ENCODE measurements at regions not wholly inside any gene's neighbourhood (a gene's known extent, or its start where the extent isn't known, plus 50 kb on each side); places are given as distances from the start of the nearest gene placed in this dataset.

DNA sequence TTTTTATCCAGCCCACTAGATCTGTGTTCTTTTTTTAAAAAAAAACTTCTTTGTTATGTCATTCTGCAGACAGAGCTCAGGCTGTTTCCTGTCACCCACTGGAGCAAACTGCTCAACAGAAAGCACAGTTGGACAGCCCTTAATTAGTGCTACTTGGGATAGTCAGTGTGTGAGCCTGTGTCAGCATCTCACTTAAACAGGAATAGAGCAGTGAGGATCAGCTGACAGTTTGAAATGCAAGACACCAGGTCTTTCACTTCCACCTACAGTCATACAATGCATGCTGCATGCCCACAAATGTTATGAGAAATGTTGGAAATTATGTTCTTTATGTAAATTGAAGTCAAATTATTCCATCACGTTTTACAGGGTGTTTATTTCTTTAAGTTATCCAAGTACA, 174.9 kb downstream of the NR4A2 start:
- H3K18ac ChIP-seq (ENCODE audit: low read depth, low read length): no peak overlapping the region
- no peaks in the 10 kb centered on the region for H3K79me1 ChIP-seq (ENCODE audit: low read depth in 1 of 2, low read length in 2 of 2)
- no peak for TF ChIP-seq MXI1 (IDR thresholded peaks at IDR 0.05; ENCODE audit: borderline replicate concordance, low read depth, low read length)
- TF ChIP-seq MAFK (IDR thresholded peaks at IDR 0.05; ENCODE audit: low read depth, low read length): no peak
- no peak for TF ChIP-seq CEBPB (IDR thresholded peaks at IDR 0.05; ENCODE audit: low read depth, low read length)
- TF ChIP-seq SMC3 (IDR thresholded peaks at IDR 0.05; ENCODE audit: low read depth, low read length): no peak
- TF ChIP-seq, protein P1, sequence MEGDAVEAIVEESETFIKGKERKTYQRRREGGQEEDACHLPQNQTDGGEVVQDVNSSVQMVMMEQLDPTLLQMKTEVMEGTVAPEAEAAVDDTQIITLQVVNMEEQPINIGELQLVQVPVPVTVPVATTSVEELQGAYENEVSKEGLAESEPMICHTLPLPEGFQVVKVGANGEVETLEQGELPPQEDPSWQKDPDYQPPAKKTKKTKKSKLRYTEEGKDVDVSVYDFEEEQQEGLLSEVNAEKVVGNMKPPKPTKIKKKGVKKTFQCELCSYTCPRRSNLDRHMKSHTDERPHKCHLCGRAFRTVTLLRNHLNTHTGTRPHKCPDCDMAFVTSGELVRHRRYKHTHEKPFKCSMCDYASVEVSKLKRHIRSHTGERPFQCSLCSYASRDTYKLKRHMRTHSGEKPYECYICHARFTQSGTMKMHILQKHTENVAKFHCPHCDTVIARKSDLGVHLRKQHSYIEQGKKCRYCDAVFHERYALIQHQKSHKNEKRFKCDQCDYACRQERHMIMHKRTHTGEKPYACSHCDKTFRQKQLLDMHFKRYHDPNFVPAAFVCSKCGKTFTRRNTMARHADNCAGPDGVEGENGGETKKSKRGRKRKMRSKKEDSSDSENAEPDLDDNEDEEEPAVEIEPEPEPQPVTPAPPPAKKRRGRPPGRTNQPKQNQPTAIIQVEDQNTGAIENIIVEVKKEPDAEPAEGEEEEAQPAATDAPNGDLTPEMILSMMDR (conservative IDR thresholded peaks at IDR 0.05; ENCODE audit: low read depth, low read length): no peak
- TF ChIP-seq BHLHE40 (IDR thresholded peaks at IDR 0.05; ENCODE audit: low read depth, low read length): no peak
- TF ChIP-seq, protein P2, sequence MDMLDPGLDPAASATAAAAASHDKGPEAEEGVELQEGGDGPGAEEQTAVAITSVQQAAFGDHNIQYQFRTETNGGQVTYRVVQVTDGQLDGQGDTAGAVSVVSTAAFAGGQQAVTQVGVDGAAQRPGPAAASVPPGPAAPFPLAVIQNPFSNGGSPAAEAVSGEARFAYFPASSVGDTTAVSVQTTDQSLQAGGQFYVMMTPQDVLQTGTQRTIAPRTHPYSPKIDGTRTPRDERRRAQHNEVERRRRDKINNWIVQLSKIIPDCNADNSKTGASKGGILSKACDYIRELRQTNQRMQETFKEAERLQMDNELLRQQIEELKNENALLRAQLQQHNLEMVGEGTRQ (IDR thresholded peaks at IDR 0.05; ENCODE audit: low read depth, low read length): no peak
- TF ChIP-seq MAZ (IDR thresholded peaks at IDR 0.05; ENCODE audit: borderline replicate concordance, low read depth, low read length): no peak
- no peak for TF ChIP-seq FOS (IDR thresholded peaks at IDR 0.05; ENCODE audit: low read depth, low read length)
- no peak for TF ChIP-seq RAD21 (IDR thresholded peaks at IDR 0.05; ENCODE audit: low read length)
- no peak for TF ChIP-seq NFE2L2 (IDR thresholded peaks at IDR 0.05; ENCODE audit: low read depth, low read length)
- TF ChIP-seq RFX5 (IDR thresholded peaks at IDR 0.05; ENCODE audit: low read depth, low read length): no peak
- TF ChIP-seq, protein P3, sequence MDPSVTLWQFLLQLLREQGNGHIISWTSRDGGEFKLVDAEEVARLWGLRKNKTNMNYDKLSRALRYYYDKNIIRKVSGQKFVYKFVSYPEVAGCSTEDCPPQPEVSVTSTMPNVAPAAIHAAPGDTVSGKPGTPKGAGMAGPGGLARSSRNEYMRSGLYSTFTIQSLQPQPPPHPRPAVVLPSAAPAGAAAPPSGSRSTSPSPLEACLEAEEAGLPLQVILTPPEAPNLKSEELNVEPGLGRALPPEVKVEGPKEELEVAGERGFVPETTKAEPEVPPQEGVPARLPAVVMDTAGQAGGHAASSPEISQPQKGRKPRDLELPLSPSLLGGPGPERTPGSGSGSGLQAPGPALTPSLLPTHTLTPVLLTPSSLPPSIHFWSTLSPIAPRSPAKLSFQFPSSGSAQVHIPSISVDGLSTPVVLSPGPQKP (IDR thresholded peaks at IDR 0.05; ENCODE audit: borderline replicate concordance, low read depth, low read length): no peak
- TF ChIP-seq RCOR1 (IDR thresholded peaks at IDR 0.05; ENCODE audit: insufficient replicate concordance, low read length): no peak
- TF ChIP-seq POLR2A (IDR thresholded peaks at IDR 0.05; ENCODE audit: low read depth, low read length): no peak
- no peak for TF ChIP-seq CHD1 (IDR thresholded peaks at IDR 0.05; ENCODE audit: low read depth, low read length)
- H4K20me1 ChIP-seq (ENCODE audit: insufficient read depth, low read length): no peaks in the 10 kb centered on the region
- CTCF ChIA-PET: interaction anchor here (0.6 kb wide), 1 partner anchor 437 kb away, joined by 3 read pairs; no protein-coding TSS in a partner anchor
- no peak overlapping the region for H2BK120ac ChIP-seq (ENCODE audit: low read depth, low read length)
- no TSS peak for BruUV-seq (replicated peaks)
- no peak overlapping the region for H4K5ac ChIP-seq (ENCODE audit: low read depth, low read length)
- H3K9me3 ChIP-seq (ENCODE audit: control insufficient read depth, insufficient read depth, low read length): no peaks in the 10 kb centered on the region
- H4K8ac ChIP-seq (ENCODE audit: low read depth in 2 of 2, low read length in 2 of 2): no peak overlapping the region
- no peaks in the 10 kb centered on the region for H3K27me3 ChIP-seq (ENCODE audit: control insufficient read depth, insufficient read depth, low read length)
- no peak overlapping the region for H3K4me3 ChIP-seq (ENCODE audit: insufficient read depth, low read depth, low read length)
- no peaks in the 10 kb centered on the region for H3K9me1 ChIP-seq (ENCODE audit: insufficient read depth, low read length)
- no peak overlapping the region for H2BK5ac ChIP-seq (ENCODE audit: low read depth, low read length, poor library complexity, severe bottlenecking)
- H2BK20ac ChIP-seq (ENCODE audit: low read depth, low read length): no peak overlapping the region
- POLR2A ChIA-PET (ENCODE audit: unreplicated experiment): no interaction called here
- intact Hi-C loops (cut with micrococcal nuclease) (no loop called here), dilution Hi-C loops (cut with HindIII; ENCODE audit: low sequenced_read_pairs, unreplicated experiment) (no loop called here), in situ Hi-C loops (cut with MboI; ENCODE audit: low sequenced_read_pairs) (no loop called here)
- no peaks in the 10 kb centered on the region for H3K4me1 ChIP-seq (ENCODE audit: control insufficient read depth, insufficient read depth, low read length)
- WGBS, 2 experiments (ENCODE audit: extremely low coverage in 2 of 2, insufficient read length in 1 of 2): no CpG with 5 or more reads among the region's 1 CpG
- H3K23ac ChIP-seq (ENCODE audit: low read depth, low read length): no peak overlapping the region
- H3K27ac ChIP-seq (ENCODE audit: insufficient read depth, low read length): no peak overlapping the region
- H3K36me3 ChIP-seq (ENCODE audit: control insufficient read depth, insufficient read depth, low read length): no peaks in the 10 kb centered on the region
- H3K14ac ChIP-seq (replicated peaks; ENCODE audit: low read depth, low read length): no peak overlapping the region
- ATAC-seq (ENCODE audit: low read depth) (no peak), DNase-seq (no peak)
- H3K9ac ChIP-seq (ENCODE audit: low read depth, low read length): no peak overlapping the region
- no peak overlapping the region for H2AFZ ChIP-seq (replicated peaks; ENCODE audit: low read length, poor library complexity)
- H2BK15ac ChIP-seq (ENCODE audit: low read depth, low read length): no peak overlapping the region
- H3K4ac ChIP-seq (ENCODE audit: low read depth, low read length): no peak overlapping the region
- H4K91ac ChIP-seq (ENCODE audit: insufficient read depth, low read depth, low read length): no peak overlapping the region
- no peak overlapping the region for H2AK5ac ChIP-seq (ENCODE audit: low read depth, low read length)
- no peak overlapping the region for H2AK9ac ChIP-seq (replicated peaks; ENCODE audit: low read depth, low read length, poor library complexity)
- H3K56ac ChIP-seq (ENCODE audit: extremely low read depth, insufficient read depth, low read length): no peak overlapping the region
- no peak overlapping the region for H3K4me2 ChIP-seq (ENCODE audit: low read depth, low read length)

All from IMR-90 (cell line).